ENCODE measurements at regions not wholly inside any gene's neighbourhood (a gene's known extent, or its start where the extent isn't known, plus 50 kb on each side); places are given as distances from the start of the nearest gene placed in this dataset.

DNA sequence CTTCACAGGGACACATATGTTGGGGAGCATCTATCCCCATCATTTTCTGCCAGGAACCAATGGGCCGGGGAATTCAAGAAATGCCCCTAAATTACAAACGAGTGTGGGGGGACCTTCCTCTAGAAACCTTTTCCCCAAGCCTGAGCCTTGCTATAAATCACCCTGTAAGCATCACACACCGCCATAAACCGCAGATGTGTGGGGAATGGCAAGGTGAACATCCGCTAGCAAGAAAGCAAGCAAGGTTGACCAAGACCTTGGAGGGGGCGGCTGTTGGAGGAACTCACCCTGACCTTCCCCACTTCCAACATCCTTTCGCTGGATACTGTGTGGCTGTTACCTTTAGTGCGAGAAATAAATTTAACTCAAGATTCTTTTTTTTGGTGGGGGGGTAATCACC, 693.3 kb upstream of the TBX3 start:
- DNase-seq: no peak
- H3K9me3 Mint-ChIP-seq (ENCODE audit: low read depth, unreplicated experiment): peaks cover 25% of the 10 kb centered on the region
- H3K36me3 Mint-ChIP-seq (ENCODE audit: insufficient read depth, unreplicated experiment): no peaks in the 10 kb centered on the region
- H3K27me3 Mint-ChIP-seq (ENCODE audit: unreplicated experiment): no peaks in the 10 kb centered on the region
- no peaks in the 10 kb centered on the region for H3K4me1 Mint-ChIP-seq (ENCODE audit: low read depth, unreplicated experiment)
- TF ChIP-seq CTCF (IDR thresholded peaks at IDR 0.05; ENCODE audit: unreplicated experiment): no peak
- H3K4me3 Mint-ChIP-seq (ENCODE audit: low read depth, unreplicated experiment): no peak overlapping the region
- no TSS peak for BruUV-seq (replicated peaks)
- no peak overlapping the region for H3K27ac Mint-ChIP-seq (ENCODE audit: unreplicated experiment)
- CTCF ChIA-PET: no interaction called here
- intact Hi-C loops (cut with micrococcal nuclease; ENCODE audit: unreplicated experiment): no loop called here

GRCh38 chr12:115375186-115375991, 691.4 kb upstream of the TBX3 start:
- Mint-ChIP-seq H3K4me3 (ENCODE audit: low read depth, unreplicated experiment) (no peak overlapping the region), H3K4me1 (ENCODE audit: low read depth, unreplicated experiment) (no peaks in the 10 kb centered on the region), H3K27me3 (ENCODE audit: unreplicated experiment) (no peaks in the 10 kb centered on the region), H3K27ac (ENCODE audit: unreplicated experiment) (no peak overlapping the region), H3K9me3 (ENCODE audit: low read depth, unreplicated experiment) (peaks cover 25% of the 10 kb centered on the region), H3K36me3 (ENCODE audit: insufficient read depth, unreplicated experiment) (no peaks in the 10 kb centered on the region)
- BruUV-seq (replicated peaks): no TSS peak
- no peak for TF ChIP-seq CTCF (IDR thresholded peaks at IDR 0.05; ENCODE audit: unreplicated experiment)
- DNase-seq: no peak
- intact Hi-C loops (cut with micrococcal nuclease; ENCODE audit: unreplicated experiment): no loop called here
- CTCF ChIA-PET: no interaction called here

GRCh38 chr12:115374480-115375185, 690.7 kb upstream of the TBX3 start:
- Mint-ChIP-seq H3K4me1 (ENCODE audit: low read depth, unreplicated experiment) (no peaks in the 10 kb centered on the region), H3K9me3 (ENCODE audit: low read depth, unreplicated experiment) (peaks cover 26% of the 10 kb centered on the region), H3K4me3 (ENCODE audit: low read depth, unreplicated experiment) (no peak overlapping the region), H3K27ac (ENCODE audit: unreplicated experiment) (no peak overlapping the region), H3K36me3 (ENCODE audit: insufficient read depth, unreplicated experiment) (no peaks in the 10 kb centered on the region), H3K27me3 (ENCODE audit: unreplicated experiment) (no peaks in the 10 kb centered on the region)
- CTCF ChIA-PET: interaction anchor here (0.5 kb wide), 1 partner anchor 481 kb away, joined by 4 read pairs; no protein-coding TSS in a partner anchor
- intact Hi-C loops (cut with micrococcal nuclease; ENCODE audit: unreplicated experiment): no loop called here
- no peak for DNase-seq
- no peak for TF ChIP-seq CTCF (IDR thresholded peaks at IDR 0.05; ENCODE audit: unreplicated experiment)
- BruUV-seq (replicated peaks): no TSS peak

DNA sequence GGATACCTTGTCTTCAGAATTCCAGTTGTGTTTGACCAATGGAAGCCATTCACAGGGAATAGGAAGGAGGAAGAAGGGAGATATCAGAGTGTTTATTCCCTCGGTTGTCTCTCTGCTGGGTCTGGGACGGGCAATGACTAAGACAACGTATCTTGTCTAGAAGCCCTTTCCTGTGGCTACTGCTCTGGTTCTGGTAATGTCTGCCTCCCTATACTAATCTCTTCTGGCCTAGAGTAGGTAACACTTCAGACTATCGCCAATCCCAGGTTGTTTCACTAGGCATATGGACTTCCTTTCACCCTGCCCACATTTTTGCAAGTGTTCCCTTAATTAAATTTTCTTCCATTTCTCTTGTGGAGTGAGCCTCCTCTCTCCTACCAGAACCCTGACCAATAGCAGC, 687.7 kb upstream of the TBX3 start:
- Mint-ChIP-seq H3K27me3 (ENCODE audit: unreplicated experiment) (no peaks in the 10 kb centered on the region), H3K36me3 (ENCODE audit: insufficient read depth, unreplicated experiment) (no peaks in the 10 kb centered on the region), H3K4me1 (ENCODE audit: low read depth, unreplicated experiment) (no peaks in the 10 kb centered on the region), H3K4me3 (ENCODE audit: low read depth, unreplicated experiment) (no peak overlapping the region), H3K9me3 (ENCODE audit: low read depth, unreplicated experiment) (peaks cover 33% of the 10 kb centered on the region), H3K27ac (ENCODE audit: unreplicated experiment) (no peak overlapping the region)
- CTCF ChIA-PET: no interaction called here
- DNase-seq: no peak
- no TSS peak for BruUV-seq (replicated peaks)
- no peak for TF ChIP-seq CTCF (IDR thresholded peaks at IDR 0.05; ENCODE audit: unreplicated experiment)
- intact Hi-C loops (cut with micrococcal nuclease; ENCODE audit: unreplicated experiment): no loop called here

Measured in Calu3 (cell line).